A549 (cell line): ENCODE measurements at regions not wholly inside any gene's neighbourhood (a gene's known extent, or its start where the extent isn't known, plus 50 kb on each side); places are given as distances from the start of the nearest gene placed in this dataset.

Experiments
- ATAC-seq, 2 experiments: fragments of 200-7000 bp in 1 of 2; fragments of >200 bp in 1 of 2; cut with Nextera tagmentation in 1 of 2; cut with Tn5 transposase in 1 of 2; 3 replicates each; pipeline versions ENCODE4 v1.8.0 to v1.9.1; 2018 to 2020; ENCODE audit warnings: mild to moderate bottlenecking in 1 of 2, moderate library complexity in 1 of 2
- CTCF ChIA-PET: fragments of 300-600 bp; sonication (Branson Sonifier 250); formaldehyde crosslinking; extraction: SDS; loops from one replicate; lab custom pipeline; 2021; ENCODE audit warnings: antibody characterized with exemption, inconsistent platforms; lab: Yijun Ruan, JAX
- POLR2A ChIA-PET: fragments of 350-600 bp; formaldehyde crosslinking; extraction: SDS; loops from one replicate; lab custom pipeline; 2021; ENCODE audit warnings: antibody characterized with exemption, inconsistent platforms; lab: Yijun Ruan, JAX
- DNase-seq, 2 experiments: peaks; one replicate each; pipeline versions ENCODE4 v3.0.0 to v3.0.0-alpha.2; 2011 to 2016; ENCODE audit warnings: low read depth in 1 of 2, low spot score in 1 of 2
- FAIRE-seq: peaks from 2 replicates; lab custom pipeline; 2011; peaks lifted over from hg19 to GRCh38; lab: Jason Lieb, UNC
- H3K27ac ChIP-seq, 2 experiments: fragments of >200 bp; sonication (Bioruptor Twin); formaldehyde crosslinking; 3 replicates each; pipeline ENCODE4 v1.5.1; 2016 to 2017
- H3K4me1 ChIP-seq: fragments of >200 bp; sonication (Bioruptor Twin); formaldehyde crosslinking; 3 replicates; pipeline ENCODE4 v1.6.1; 2016
- H3K4me2 ChIP-seq: fragments of >200 bp; sonication (Bioruptor Twin); formaldehyde crosslinking; 3 replicates; pipeline ENCODE4 v1.6.1; 2016
- H3K4me3 ChIP-seq: fragments of >200 bp; sonication (Bioruptor Twin); formaldehyde crosslinking; 3 replicates; pipeline ENCODE4 v1.5.1; 2016
- H3K9me3 ChIP-seq: fragments of >200 bp; sonication (Bioruptor Twin); formaldehyde crosslinking; 3 replicates; pipeline ENCODE4 v1.6.1; 2016
- CBX2 ChIP-seq: fragments of 200-600 bp; sonication (generic); IDR thresholded peaks from 2 replicates; pipeline ENCODE4 v1.6.1; 2016; ENCODE audit warnings: low read depth, mild to moderate bottlenecking, borderline replicate concordance
- CBX8 ChIP-seq: fragments of 200-600 bp; sonication (generic); IDR thresholded peaks from 2 replicates; pipeline ENCODE4 v1.6.1; 2016
- CEBPB ChIP-seq, 2 experiments: fragments of >200 bp in 1 of 2; sonication (Bioruptor Twin) in 1 of 2; formaldehyde crosslinking in 1 of 2; IDR thresholded peaks; 2 replicates each; pipeline ENCODE4 v1.6.1; 2012 to 2016
- CHD2 ChIP-seq: fragments of 150-350 bp; IDR thresholded peaks from 2 replicates; pipeline ENCODE4 v1.6.1; 2014; ENCODE audit warnings: low read length; ENCODE audit not compliant: partially characterized antibody
- CHD4 ChIP-seq: fragments of 200-600 bp; sonication (generic); IDR thresholded peaks from 2 replicates; pipeline ENCODE4 v1.6.1; 2016; ENCODE audit warnings: antibody characterized with exemption, mild to moderate bottlenecking, borderline replicate concordance
- EHF ChIP-seq: fragments of 250-450 bp; sonication (Bioruptor Pico); IDR thresholded peaks from 2 replicates; pipeline ENCODE4 v1.5.0; 2020; ENCODE audit warnings: mild to moderate bottlenecking
- FOSB ChIP-seq: fragments of 250-450 bp; sonication (Bioruptor Pico); IDR thresholded peaks from 2 replicates; pipeline ENCODE4 v1.5.0; 2020; ENCODE audit warnings: mild to moderate bottlenecking, moderate library complexity
- FOXS1 ChIP-seq: fragments of 250-450 bp; sonication (Bioruptor Pico); IDR thresholded peaks from 2 replicates; pipeline ENCODE4 v1.5.0; 2020; ENCODE audit warnings: mild to moderate bottlenecking, moderate library complexity
- GATA3 ChIP-seq: IDR thresholded peaks from 2 replicates; pipeline ENCODE4 v1.6.1; 2012; ENCODE audit warnings: borderline replicate concordance
- HDAC2 ChIP-seq: fragments of 200-600 bp; sonication (generic); IDR thresholded peaks from 2 replicates; pipeline ENCODE4 v1.6.1; 2016
- HEYL ChIP-seq: fragments of 250-450 bp; sonication (Bioruptor Pico); IDR thresholded peaks from 2 replicates; pipeline ENCODE4 v1.8.0; 2021; ENCODE audit warnings: mild to moderate bottlenecking, moderate library complexity
- HOXB5 ChIP-seq: fragments of 250-450 bp; sonication (Bioruptor Pico); IDR thresholded peaks from 2 replicates; pipeline ENCODE4 v1.5.0; 2020; ENCODE audit warnings: mild to moderate bottlenecking, moderate library complexity
- JUN ChIP-seq, 2 experiments: fragments of >200 bp; sonication (Bioruptor Twin); formaldehyde crosslinking; IDR thresholded peaks; 2 replicates in 1 of 2; 3 replicates in 1 of 2; pipeline ENCODE4 v1.6.1; 2016 to 2017
- JUNB ChIP-seq: fragments of >200 bp; sonication (Bioruptor Twin); formaldehyde crosslinking; IDR thresholded peaks from 2 replicates; pipeline ENCODE4 v1.6.1; 2016
- MAZ ChIP-seq: fragments of 150-350 bp; IDR thresholded peaks from 2 replicates; pipeline ENCODE4 v1.6.1; 2014; ENCODE audit warnings: antibody characterized with exemption, low read depth, low read length, borderline replicate concordance
- NFE2L2 ChIP-seq: fragments of 150-350 bp; conservative IDR thresholded peaks from 2 replicates; pipeline ENCODE4 v1.6.1; 2014; ENCODE audit warnings: low read length
- NPAS2 ChIP-seq: fragments of 250-450 bp; sonication (Bioruptor Pico); IDR thresholded peaks from 2 replicates; pipeline ENCODE4 v1.8.0; 2022; ENCODE audit warnings: mild to moderate bottlenecking, moderate library complexity, borderline replicate concordance
- NR3C1 ChIP-seq: fragments of >200 bp; sonication (Bioruptor Twin); formaldehyde crosslinking; IDR thresholded peaks from 3 replicates; pipeline ENCODE4 v1.6.1; 2017
- POLR2A ChIP-seq: IDR thresholded peaks from 2 replicates; pipeline ENCODE4 v1.6.1; 2012; ENCODE audit warnings: mild to moderate bottlenecking, low read length
- POLR2AphosphoS2 ChIP-seq: conservative IDR thresholded peaks from 2 replicates; pipeline ENCODE4 v1.6.1; 2012; ENCODE audit warnings: low read length, improper control_type of control experiment, inconsistent platforms
- RAD21 ChIP-seq, 2 experiments: fragments of >200 bp in 1 of 2; sonication (Bioruptor Twin) in 1 of 2; formaldehyde crosslinking in 1 of 2; IDR thresholded peaks in 1 of 2; conservative IDR thresholded peaks in 1 of 2; 2 replicates in 1 of 2; 3 replicates in 1 of 2; pipeline ENCODE4 v1.6.1; 2012 to 2018; ENCODE audit warnings: inconsistent platforms in 1 of 2
- RFX5 ChIP-seq: fragments of 450-650 bp; IDR thresholded peaks from 2 replicates; pipeline ENCODE4 v1.7.1; 2014; ENCODE audit warnings: antibody characterized with exemption, mild to moderate bottlenecking, moderate library complexity
- RNF2 ChIP-seq: fragments of 200-600 bp; sonication (generic); IDR thresholded peaks from 2 replicates; pipeline ENCODE4 v1.6.1; 2016; ENCODE audit warnings: low read depth, mild to moderate bottlenecking, antibody characterized with exemption, moderate library complexity, borderline replicate concordance
- TP53 ChIP-seq: fragments of 250-450 bp; sonication (Bioruptor Pico); IDR thresholded peaks from 2 replicates; pipeline ENCODE4 v1.5.0; 2021; ENCODE audit warnings: mild to moderate bottlenecking, moderate library complexity
- ZC3H11A ChIP-seq: fragments of 450-650 bp; IDR thresholded peaks from 2 replicates; pipeline ENCODE4 v1.6.1; 2014; ENCODE audit warnings: antibody characterized with exemption, mild to moderate bottlenecking
- ZFP36 ChIP-seq: fragments of 450-650 bp; IDR thresholded peaks from 2 replicates; pipeline ENCODE4 v1.6.1; 2014; ENCODE audit warnings: borderline replicate concordance; ENCODE audit not compliant: partially characterized antibody
- WGBS: methylation state at CpG from one replicate; pipeline ENCODE4 v1.1.6; 2017; ENCODE audit errors: missing lambda C conversion rate; 5-methylcytosine and 5-hydroxymethylcytosine counted together
- TF ChIP-seq, protein P1 (sequence below): fragments of 250-450 bp; sonication (Bioruptor Pico); IDR thresholded peaks from 2 replicates; pipeline ENCODE4 v1.5.0; 2020; ENCODE audit warnings: low read depth, mild to moderate bottlenecking, moderate library complexity
- TF ChIP-seq, protein P2 (sequence below): IDR thresholded peaks from 2 replicates; pipeline ENCODE4 v1.6.1; 2012
- TF ChIP-seq, protein P3 (sequence below): fragments of >200 bp; sonication (Bioruptor Twin); formaldehyde crosslinking; IDR thresholded peaks from 2 replicates; pipeline ENCODE4 v1.6.1; 2016
- TF ChIP-seq, protein P4 (sequence below): fragments of 200-600 bp; sonication (generic); IDR thresholded peaks from 2 replicates; pipeline ENCODE4 v1.6.1; 2016; ENCODE audit warnings: antibody characterized with exemption, mild to moderate bottlenecking, moderate library complexity
- TF ChIP-seq, protein P5 (sequence below): fragments of 250-450 bp; sonication (Bioruptor Pico); IDR thresholded peaks from 2 replicates; pipeline ENCODE4 v1.5.0; 2021; ENCODE audit warnings: mild to moderate bottlenecking, moderate library complexity, borderline replicate concordance

DNA sequence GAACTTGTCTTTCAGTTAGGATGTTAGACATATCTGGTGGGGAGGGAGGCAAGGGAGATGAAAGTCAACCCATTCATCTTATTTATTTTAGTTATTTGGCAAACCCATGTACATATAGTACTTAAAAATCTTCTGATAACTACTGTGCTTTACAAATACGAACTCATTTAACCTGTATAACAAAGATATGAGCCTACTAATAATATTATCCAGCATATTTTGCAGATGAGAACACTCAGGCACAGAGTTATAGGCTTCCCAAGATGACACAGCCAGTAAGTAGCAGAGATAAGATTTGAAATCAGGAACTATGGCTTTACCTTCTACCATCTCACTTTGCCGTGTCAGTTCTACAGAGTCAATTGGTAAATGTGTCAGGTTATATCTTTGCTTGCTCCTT, 262.6 kb upstream of the DOK6 start:
- TF ChIP-seq CBX8 (no peak), CEBPB (IDR thresholded peaks at IDR 0.05) (no peak), FOSB (CRISPR knock-in tag) (no peak), MAZ (no peak), EHF (CRISPR knock-in tag) (no peak), NR3C1 (no peak), TP53 (CRISPR knock-in tag) (no peak), GATA3 (no peak), RFX5 (no peak), CHD2 (no peak), POLR2AphosphoS2 (no peak), POLR2A (no peak), JUN (IDR thresholded peaks at IDR 0.05) (no peak), NFE2L2 (no peak)
- TF ChIP-seq, protein P1, sequence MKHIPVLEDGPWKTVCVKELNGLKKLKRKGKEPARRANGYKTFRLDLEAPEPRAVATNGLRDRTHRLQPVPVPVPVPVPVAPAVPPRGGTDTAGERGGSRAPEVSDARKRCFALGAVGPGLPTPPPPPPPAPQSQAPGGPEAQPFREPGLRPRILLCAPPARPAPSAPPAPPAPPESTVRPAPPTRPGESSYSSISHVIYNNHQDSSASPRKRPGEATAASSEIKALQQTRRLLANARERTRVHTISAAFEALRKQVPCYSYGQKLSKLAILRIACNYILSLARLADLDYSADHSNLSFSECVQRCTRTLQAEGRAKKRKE (CRISPR knock-in tag), result no peak
- TF ChIP-seq, protein P2, sequence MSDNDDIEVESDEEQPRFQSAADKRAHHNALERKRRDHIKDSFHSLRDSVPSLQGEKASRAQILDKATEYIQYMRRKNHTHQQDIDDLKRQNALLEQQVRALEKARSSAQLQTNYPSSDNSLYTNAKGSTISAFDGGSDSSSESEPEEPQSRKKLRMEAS, result no peak
- TF ChIP-seq, protein P3, sequence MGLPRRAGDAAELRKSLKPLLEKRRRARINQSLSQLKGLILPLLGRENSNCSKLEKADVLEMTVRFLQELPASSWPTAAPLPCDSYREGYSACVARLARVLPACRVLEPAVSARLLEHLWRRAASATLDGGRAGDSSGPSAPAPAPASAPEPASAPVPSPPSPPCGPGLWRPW, result no peak
- TF ChIP-seq, protein P4, sequence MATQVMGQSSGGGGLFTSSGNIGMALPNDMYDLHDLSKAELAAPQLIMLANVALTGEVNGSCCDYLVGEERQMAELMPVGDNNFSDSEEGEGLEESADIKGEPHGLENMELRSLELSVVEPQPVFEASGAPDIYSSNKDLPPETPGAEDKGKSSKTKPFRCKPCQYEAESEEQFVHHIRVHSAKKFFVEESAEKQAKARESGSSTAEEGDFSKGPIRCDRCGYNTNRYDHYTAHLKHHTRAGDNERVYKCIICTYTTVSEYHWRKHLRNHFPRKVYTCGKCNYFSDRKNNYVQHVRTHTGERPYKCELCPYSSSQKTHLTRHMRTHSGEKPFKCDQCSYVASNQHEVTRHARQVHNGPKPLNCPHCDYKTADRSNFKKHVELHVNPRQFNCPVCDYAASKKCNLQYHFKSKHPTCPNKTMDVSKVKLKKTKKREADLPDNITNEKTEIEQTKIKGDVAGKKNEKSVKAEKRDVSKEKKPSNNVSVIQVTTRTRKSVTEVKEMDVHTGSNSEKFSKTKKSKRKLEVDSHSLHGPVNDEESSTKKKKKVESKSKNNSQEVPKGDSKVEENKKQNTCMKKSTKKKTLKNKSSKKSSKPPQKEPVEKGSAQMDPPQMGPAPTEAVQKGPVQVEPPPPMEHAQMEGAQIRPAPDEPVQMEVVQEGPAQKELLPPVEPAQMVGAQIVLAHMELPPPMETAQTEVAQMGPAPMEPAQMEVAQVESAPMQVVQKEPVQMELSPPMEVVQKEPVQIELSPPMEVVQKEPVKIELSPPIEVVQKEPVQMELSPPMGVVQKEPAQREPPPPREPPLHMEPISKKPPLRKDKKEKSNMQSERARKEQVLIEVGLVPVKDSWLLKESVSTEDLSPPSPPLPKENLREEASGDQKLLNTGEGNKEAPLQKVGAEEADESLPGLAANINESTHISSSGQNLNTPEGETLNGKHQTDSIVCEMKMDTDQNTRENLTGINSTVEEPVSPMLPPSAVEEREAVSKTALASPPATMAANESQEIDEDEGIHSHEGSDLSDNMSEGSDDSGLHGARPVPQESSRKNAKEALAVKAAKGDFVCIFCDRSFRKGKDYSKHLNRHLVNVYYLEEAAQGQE, result no peak
- Histone ChIP-seq H3K4me3 (no peak overlapping the region), H3K4me2 (no peak overlapping the region), H3K27ac (no peak overlapping the region), H3K9me3 (no peaks in the 10 kb centered on the region), H3K4me1 (no peaks in the 10 kb centered on the region)
- ChIA-PET POLR2A (no interaction called here), CTCF (no interaction called here)
- WGBS, result 0% methylated on average over 2 of the region's 2 CpGs
- FAIRE-seq, result no peak
- DNase-seq, result no peak
- ATAC-seq, result no peak

DNA sequence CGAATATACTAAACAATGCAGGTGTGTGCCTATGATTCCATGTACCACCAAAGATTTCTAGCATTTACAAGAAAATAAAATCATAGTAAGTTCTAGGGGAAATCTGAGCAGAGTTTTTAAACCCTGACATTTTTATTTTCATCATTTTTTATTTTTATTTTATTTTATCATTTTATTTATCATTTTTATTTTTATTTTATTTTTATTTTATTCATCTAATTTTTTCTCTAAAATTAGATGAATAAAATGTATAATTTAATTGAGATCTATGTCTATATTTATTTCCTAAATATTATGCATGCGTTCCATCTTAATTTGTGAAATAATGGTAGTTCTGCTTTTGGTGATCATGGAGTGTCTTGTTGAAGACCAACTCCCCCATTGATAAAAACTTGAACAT, 257.6 kb upstream of the DOK6 start:
- WGBS, result 30% methylated on average over 2 of the region's 2 CpGs
- TF ChIP-seq MAZ (no peak), ZFP36 (no peak), HOXB5 (CRISPR knock-in tag) (no peak), POLR2AphosphoS2 (no peak), HDAC2 (no peak), CBX2 (no peak), JUNB (no peak), RNF2 (no peak), RAD21 (conservative IDR thresholded peaks at IDR 0.05 in 1 of 2, IDR thresholded peaks at IDR 0.05 in 1 of 2) (no peak), FOXS1 (CRISPR knock-in tag) (no peak), HEYL (CRISPR knock-in tag) (no peak), NPAS2 (CRISPR knock-in tag) (no peak), CHD4 (no peak), ZC3H11A (no peak)
- TF ChIP-seq, protein P4, result no peak
- TF ChIP-seq, protein P5, sequence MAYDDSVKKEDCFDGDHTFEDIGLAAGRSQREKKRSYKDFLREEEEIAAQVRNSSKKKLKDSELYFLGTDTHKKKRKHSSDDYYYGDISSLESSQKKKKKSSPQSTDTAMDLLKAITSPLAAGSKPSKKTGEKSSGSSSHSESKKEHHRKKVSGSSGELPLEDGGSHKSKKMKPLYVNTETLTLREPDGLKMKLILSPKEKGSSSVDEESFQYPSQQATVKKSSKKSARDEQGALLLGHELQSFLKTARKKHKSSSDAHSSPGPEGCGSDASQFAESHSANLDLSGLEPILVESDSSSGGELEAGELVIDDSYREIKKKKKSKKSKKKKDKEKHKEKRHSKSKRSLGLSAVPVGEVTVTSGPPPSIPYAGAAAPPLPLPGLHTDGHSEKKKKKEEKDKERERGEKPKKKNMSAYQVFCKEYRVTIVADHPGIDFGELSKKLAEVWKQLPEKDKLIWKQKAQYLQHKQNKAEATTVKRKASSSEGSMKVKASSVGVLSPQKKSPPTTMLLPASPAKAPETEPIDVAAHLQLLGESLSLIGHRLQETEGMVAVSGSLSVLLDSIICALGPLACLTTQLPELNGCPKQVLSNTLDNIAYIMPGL (CRISPR knock-in tag), result no peak

More for the DNA sequence above, 257.6 kb upstream of the DOK6 start:
- Histone ChIP-seq H3K27ac (no peak overlapping the region), H3K9me3 (no peaks in the 10 kb centered on the region), H3K4me1 (no peaks in the 10 kb centered on the region), H3K4me3 (no peak overlapping the region), H3K4me2 (no peak overlapping the region)
- ChIA-PET CTCF (no interaction called here), POLR2A (no interaction called here)
- ATAC-seq (no peak), FAIRE-seq (no peak), DNase-seq (no peak)
